A673 (cell line): ENCODE measurements at regions not wholly inside any gene's neighbourhood (a gene's known extent, or its start where the extent isn't known, plus 50 kb on each side); places are given as distances from the start of the nearest gene placed in this dataset.

Source experiments
- BruUV-seq: library from RNA; stranded (reverse); fragments of 400-500 nt; replicated peaks from 2 replicates; lab custom pipeline; 2021; lab: Mats Ljungman, UMichigan
- CTCF ChIA-PET: fragments of 300-600 bp; sonication (Branson Sonifier 250); formaldehyde crosslinking; loops from one replicate; lab custom pipeline; 2022; ENCODE audit warnings: antibody characterized with exemption; lab: Charles Lee
- POLR2A ChIA-PET: fragments of 300-600 bp; sonication (Branson Sonifier 250); formaldehyde crosslinking; loops from one replicate; lab custom pipeline; 2022; ENCODE audit warnings: antibody characterized with exemption; ENCODE audit not compliant: low non-redundant PET; lab: Charles Lee
- DNase-seq: peaks from one replicate; pipeline ENCODE4 v3.0.0-alpha.2; 2015; ENCODE audit warnings: low spot score
- H3K27ac ChIP-seq: fragments of 200-600 bp; sonication (generic); 2 replicates; pipeline ENCODE4 v1.5.1; 2016; ENCODE audit warnings: mixed run types, low read depth, mild to moderate bottlenecking, mixed read lengths, antibody characterized with exemption, low read length; ENCODE audit not compliant: poor library complexity, severe bottlenecking
- H3K27me3 ChIP-seq: fragments of 200-600 bp; sonication (generic); replicated peaks from 2 replicates; pipeline ENCODE4 v1.6.1; 2017; ENCODE audit warnings: mixed run types, low read depth, mild to moderate bottlenecking, mixed read lengths, antibody characterized with exemption, low read length; ENCODE audit not compliant: insufficient read depth, poor library complexity
- H3K36me3 ChIP-seq: fragments of 200-600 bp; sonication (generic); 2 replicates; pipeline ENCODE4 v1.6.1; 2016; ENCODE audit warnings: mixed run types, mild to moderate bottlenecking, mixed read lengths, antibody characterized with exemption, low read length; ENCODE audit not compliant: insufficient read depth, poor library complexity, severe bottlenecking
- H3K4me1 ChIP-seq: fragments of 200-600 bp; sonication (generic); 2 replicates; pipeline ENCODE4 v1.6.1; 2017; ENCODE audit warnings: mixed run types, mild to moderate bottlenecking, mixed read lengths, antibody characterized with exemption, low read length; ENCODE audit not compliant: insufficient read depth, poor library complexity, severe bottlenecking
- H3K4me3 ChIP-seq: fragments of 200-600 bp; sonication (generic); 2 replicates; pipeline ENCODE4 v1.5.1; 2016; ENCODE audit warnings: low read depth, mixed run types, mild to moderate bottlenecking, mixed read lengths, low read length; ENCODE audit not compliant: poor library complexity, severe bottlenecking
- H3K9me3 ChIP-seq: fragments of 200-600 bp; sonication (generic); 2 replicates; pipeline ENCODE4 v1.6.1; 2016; ENCODE audit warnings: mixed run types, low read depth, mild to moderate bottlenecking, mixed read lengths, antibody characterized with exemption, low read length; ENCODE audit not compliant: poor library complexity, severe bottlenecking
- CTCF ChIP-seq: fragments of 300-800, 200-600 bp; sonication (generic); conservative IDR thresholded peaks from 2 replicates; pipeline ENCODE4 v1.5.1; 2017; ENCODE audit warnings: low read depth, mild to moderate bottlenecking, antibody characterized with exemption, low read length, moderate library complexity, mixed read lengths
- EZH2 ChIP-seq: fragments of 200-600 bp; sonication (generic); IDR thresholded peaks from 2 replicates; pipeline ENCODE4 v1.6.1; 2017; ENCODE audit warnings: borderline replicate concordance, low read depth, mild to moderate bottlenecking, mixed read lengths, antibody characterized with exemption, low read length; ENCODE audit not compliant: poor library complexity, severe bottlenecking
- intact Hi-C: fragments of 100-400 bp; cut with micrococcal nuclease; formaldehyde crosslinking; loops from one replicate; pipeline ENCODE4 v1.10.0; 2022; ENCODE audit not compliant: unreplicated experiment

- Histone ChIP-seq H3K27ac (no peak overlapping the region), H3K36me3 (no peaks in the 10 kb centered on the region), H3K27me3 (no peaks in the 10 kb centered on the region), H3K4me3 (no peak overlapping the region), H3K4me1 (no peaks in the 10 kb centered on the region), H3K9me3 (no peaks in the 10 kb centered on the region)
- ChIA-PET CTCF (no interaction called here), POLR2A (no interaction called here)
- no TSS peak for BruUV-seq
- TF ChIP-seq EZH2 (no peak), CTCF (no peak)
- intact Hi-C loops: no loop called here
- no peak for DNase-seq
Measured at GRCh38 chr13:40375489-40376171, 290.8 kb downstream of the FOXO1 start.

- no peak for TF ChIP-seq EZH2
- no peak for TF ChIP-seq CTCF
- Histone ChIP-seq H3K9me3 (no peaks in the 10 kb centered on the region), H3K27ac (no peak overlapping the region), H3K36me3 (no peaks in the 10 kb centered on the region), H3K4me1 (no peaks in the 10 kb centered on the region), H3K27me3 (no peaks in the 10 kb centered on the region), H3K4me3 (no peak overlapping the region)
- BruUV-seq: no TSS peak
- DNase-seq: no peak
- intact Hi-C loops: no loop called here
- POLR2A ChIA-PET: no interaction called here
- CTCF ChIA-PET: no interaction called here
Measured at GRCh38 chr13:40376296-40376849, 290.1 kb downstream of the FOXO1 start.

- Histone ChIP-seq H3K9me3 (no peaks in the 10 kb centered on the region), H3K27me3 (no peaks in the 10 kb centered on the region), H3K4me1 (no peaks in the 10 kb centered on the region), H3K27ac (no peak overlapping the region), H3K4me3 (no peak overlapping the region), H3K36me3 (no peaks in the 10 kb centered on the region)
- intact Hi-C loops: no loop called here
- BruUV-seq: no TSS peak
- POLR2A ChIA-PET: no interaction called here
- DNase-seq: no peak
- TF ChIP-seq EZH2 (no peak), CTCF (no peak)
- CTCF ChIA-PET: no interaction called here
Measured at GRCh38 chr13:40376867-40377535, 289.4 kb downstream of the FOXO1 start.
